Chondrocyte (in vitro differentiated cells): ENCODE measurements at regions not wholly inside any gene's neighbourhood (a gene's known extent, or its start where the extent isn't known, plus 50 kb on each side); places are given as distances from the start of the nearest gene placed in this dataset.

Experiments used
- DNase-seq: peaks from one replicate; pipeline ENCODE4 v3.0.0; 2021; ENCODE audit warnings: mixed read lengths, low spot score
- H3K27ac Mint-ChIP-seq: one replicate; pipeline ENCODE4 v1.8.0; 2021; ENCODE audit warnings: mild to moderate bottlenecking, moderate library complexity, mixed read lengths; ENCODE audit not compliant: unreplicated experiment
- H3K27me3 Mint-ChIP-seq: 2 replicates; pipeline ENCODE4 v1.8.0; 2021; ENCODE audit warnings: low read depth, mixed read lengths
- H3K36me3 Mint-ChIP-seq: 2 replicates; pipeline ENCODE4 v1.8.0; 2021; ENCODE audit warnings: low read depth, mixed read lengths
- H3K4me1 Mint-ChIP-seq: 2 replicates; pipeline ENCODE4 v1.8.0; 2021; ENCODE audit warnings: low read depth, mild to moderate bottlenecking, mixed read lengths
- H3K4me3 Mint-ChIP-seq: one replicate; pipeline ENCODE4 v1.8.0; 2021; ENCODE audit warnings: mild to moderate bottlenecking, moderate library complexity, mixed read lengths; ENCODE audit not compliant: unreplicated experiment
- H3K9me3 Mint-ChIP-seq: 2 replicates; pipeline ENCODE4 v1.8.0; 2021; ENCODE audit warnings: low read depth, mixed read lengths
- CTCF ChIP-seq: fragments of 200-600 bp; sonication (generic); IDR thresholded peaks from 2 replicates; pipeline ENCODE4 v1.5.0; 2021; ENCODE audit warnings: antibody characterized with exemption, mild to moderate bottlenecking, moderate library complexity

- Mint-ChIP-seq H3K9me3 (no peaks in the 10 kb centered on the region), H3K27ac (no peak overlapping the region), H3K36me3 (no peaks in the 10 kb centered on the region), H3K4me3 (no peak overlapping the region), H3K27me3 (peaks cover 1% of the 10 kb centered on the region), H3K4me1 (peaks cover 35% of the 10 kb centered on the region)
- no peak for TF ChIP-seq CTCF
- DNase-seq = no peak
Measured at GRCh38 chr2:8413589-8414135, 268.2 kb upstream of the ID2 start.

DNA sequence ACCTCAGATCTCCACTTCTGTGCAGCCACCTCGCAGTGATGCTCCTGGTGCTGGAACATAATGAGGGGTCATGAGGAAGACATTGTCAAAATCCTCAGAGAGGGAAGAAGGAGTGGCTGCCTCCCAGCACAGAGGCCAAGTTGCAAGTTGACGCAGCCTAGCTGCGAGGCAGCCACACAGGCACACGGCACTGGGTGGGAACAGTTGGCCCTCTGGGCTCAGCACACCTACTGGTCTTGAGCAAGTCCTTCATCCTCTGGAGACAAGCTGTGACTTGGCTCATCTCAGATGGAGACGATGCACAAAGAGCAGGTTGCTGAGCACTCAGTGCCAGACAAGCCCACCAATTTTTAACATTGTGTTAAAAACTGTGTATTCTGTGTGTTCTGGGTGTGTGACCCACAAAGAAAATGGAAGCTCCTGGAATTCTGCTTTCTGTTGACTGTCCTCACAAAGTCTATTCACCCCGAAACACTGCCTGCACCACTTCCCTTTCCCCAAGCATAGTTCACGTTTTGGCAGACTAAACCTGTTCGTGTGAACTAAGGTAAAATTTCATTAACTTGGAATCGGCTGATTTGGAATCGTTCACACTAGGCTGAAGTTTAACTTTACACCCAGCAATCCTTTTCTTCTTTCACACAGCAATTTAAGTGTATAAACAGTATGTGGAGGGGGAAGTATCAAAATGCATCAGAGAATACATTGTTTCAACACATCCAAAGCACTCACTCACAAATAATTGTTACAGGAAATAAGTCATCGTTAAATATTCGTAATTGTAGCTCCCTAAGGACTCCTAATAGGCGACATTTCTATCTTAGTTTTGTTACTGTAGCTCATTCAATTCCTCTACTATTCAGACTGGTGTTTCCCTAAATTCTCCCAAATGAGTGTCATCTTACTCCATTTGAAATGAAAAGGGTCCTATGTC lies 266.6 kb upstream of the ID2 start:
- H3K4me3 Mint-ChIP-seq = no peak overlapping the region

DNA sequence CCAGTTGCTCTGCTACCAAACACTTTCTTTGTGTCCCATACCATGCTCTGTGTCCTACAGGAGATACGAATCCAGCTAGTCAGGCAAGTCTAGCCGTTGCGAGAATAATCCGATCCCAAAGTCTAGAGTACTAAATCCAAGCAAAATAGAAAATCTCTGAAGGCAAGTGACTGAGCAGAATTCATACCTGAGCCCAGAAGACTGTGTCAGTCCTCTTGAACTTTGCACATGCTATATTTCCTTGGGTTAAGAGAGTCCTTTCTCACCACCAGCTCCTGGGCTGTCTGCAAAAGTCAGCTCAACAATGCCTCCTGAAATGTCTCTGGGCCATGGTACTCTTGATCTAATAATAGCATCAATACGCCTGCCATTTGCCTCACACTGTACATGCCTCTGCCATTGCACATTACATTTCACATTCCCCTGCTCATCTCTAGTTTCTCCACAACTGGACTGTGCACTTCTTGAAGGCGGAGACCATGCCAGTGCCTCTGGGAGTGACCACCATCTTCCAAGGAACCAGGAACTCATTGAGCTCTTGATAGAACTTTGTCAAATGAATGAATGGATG lies 265.8 kb upstream of the ID2 start:
- Mint-ChIP-seq H3K27ac (peak overlapping the region; percentile 56), H3K9me3 (peaks cover 6% of the 10 kb centered on the region), H3K36me3 (no peaks in the 10 kb centered on the region), H3K4me1 (peaks cover 51% of the 10 kb centered on the region), H3K27me3 (peaks cover 1% of the 10 kb centered on the region), H3K4me3 (no peak overlapping the region)
- DNase-seq = no peak
- no peak for TF ChIP-seq CTCF

More for the DNA sequence above, 266.6 kb upstream of the ID2 start:
- no peak for DNase-seq
- H3K36me3 Mint-ChIP-seq = no peaks in the 10 kb centered on the region
- no peak for TF ChIP-seq CTCF
- H3K9me3 Mint-ChIP-seq = peaks cover 6% of the 10 kb centered on the region
- no peak overlapping the region for H3K27ac Mint-ChIP-seq
- peaks cover 48% of the 10 kb centered on the region for H3K4me1 Mint-ChIP-seq
- peaks cover 1% of the 10 kb centered on the region for H3K27me3 Mint-ChIP-seq

GRCh38 chr2:8416849-8417832 lies 264.7 kb upstream of the ID2 start:
- DNase-seq = no peak
- Mint-ChIP-seq H3K4me3 (no peak overlapping the region), H3K27me3 (peaks cover 1% of the 10 kb centered on the region), H3K9me3 (peaks cover 6% of the 10 kb centered on the region), H3K4me1 (peaks cover 54% of the 10 kb centered on the region), H3K27ac (peak overlapping the region; percentile 15), H3K36me3 (no peaks in the 10 kb centered on the region)
- no peak for TF ChIP-seq CTCF
